Activated CD8-positive, alpha-beta T cell treated with anti-CD3 and anti-CD28 coated beads for 36 hours (primary cell): ENCODE measurements at regions not wholly inside any gene's neighbourhood (a gene's known extent, or its start where the extent isn't known, plus 50 kb on each side); places are given as distances from the start of the nearest gene placed in this dataset.

Experiments used
- ATAC-seq: fragments of 200-7000 bp; cut with Tn5 transposase; one replicate; pipeline ENCODE4 v1.10.0; 2021; ENCODE audit warnings: mild to moderate bottlenecking, moderate library complexity
- CTCF ChIA-PET: fragments of 350-600 bp; sonication (Branson Sonifier 250); formaldehyde crosslinking; loops from one replicate; lab custom pipeline; 2021; ENCODE audit warnings: antibody characterized with exemption; lab: Charles Lee
- POLR2A ChIA-PET: fragments of 350-600 bp; sonication (Branson Sonifier 250); formaldehyde crosslinking; loops from one replicate; lab custom pipeline; 2021; ENCODE audit warnings: antibody characterized with exemption; lab: Charles Lee
- DNase-seq: peaks from one replicate; pipeline ENCODE4 v3.0.0-alpha.2; 2020
- H3K27ac Mint-ChIP-seq: one replicate; pipeline ENCODE4 v1.8.0; 2021; ENCODE audit warnings: mild to moderate bottlenecking, mixed read lengths
- H3K27me3 Mint-ChIP-seq: one replicate; pipeline ENCODE4 v1.8.0; 2021; ENCODE audit warnings: mixed read lengths
- H3K36me3 Mint-ChIP-seq: one replicate; pipeline ENCODE4 v1.8.0; 2021; ENCODE audit warnings: low read depth, mixed read lengths
- H3K4me1 Mint-ChIP-seq: one replicate; pipeline ENCODE4 v1.8.0; 2021; ENCODE audit warnings: low read depth, mixed read lengths
- H3K4me3 Mint-ChIP-seq: one replicate; pipeline ENCODE4 v1.8.0; 2021; ENCODE audit warnings: mild to moderate bottlenecking, moderate library complexity, mixed read lengths
- H3K9me3 Mint-ChIP-seq: one replicate; pipeline ENCODE4 v1.8.0; 2021; ENCODE audit warnings: mixed read lengths
- intact Hi-C: fragments of 100-400 bp; cut with micrococcal nuclease; formaldehyde crosslinking; loops from one replicate; pipeline ENCODE4 v1.10.0; 2022
- TF ChIP-seq, protein P1 (sequence below): fragments of 200-600 bp; IDR thresholded peaks from one replicate; pipeline ENCODE4 v1.8.0; 2022; ENCODE audit warnings: antibody characterized with exemption, mild to moderate bottlenecking

GRCh38 chr12:64997858-64998257 lies 123.2 kb downstream of the WIF1 start:
- no peaks in the 10 kb centered on the region for H3K4me1 Mint-ChIP-seq
- TF ChIP-seq, protein P1, sequence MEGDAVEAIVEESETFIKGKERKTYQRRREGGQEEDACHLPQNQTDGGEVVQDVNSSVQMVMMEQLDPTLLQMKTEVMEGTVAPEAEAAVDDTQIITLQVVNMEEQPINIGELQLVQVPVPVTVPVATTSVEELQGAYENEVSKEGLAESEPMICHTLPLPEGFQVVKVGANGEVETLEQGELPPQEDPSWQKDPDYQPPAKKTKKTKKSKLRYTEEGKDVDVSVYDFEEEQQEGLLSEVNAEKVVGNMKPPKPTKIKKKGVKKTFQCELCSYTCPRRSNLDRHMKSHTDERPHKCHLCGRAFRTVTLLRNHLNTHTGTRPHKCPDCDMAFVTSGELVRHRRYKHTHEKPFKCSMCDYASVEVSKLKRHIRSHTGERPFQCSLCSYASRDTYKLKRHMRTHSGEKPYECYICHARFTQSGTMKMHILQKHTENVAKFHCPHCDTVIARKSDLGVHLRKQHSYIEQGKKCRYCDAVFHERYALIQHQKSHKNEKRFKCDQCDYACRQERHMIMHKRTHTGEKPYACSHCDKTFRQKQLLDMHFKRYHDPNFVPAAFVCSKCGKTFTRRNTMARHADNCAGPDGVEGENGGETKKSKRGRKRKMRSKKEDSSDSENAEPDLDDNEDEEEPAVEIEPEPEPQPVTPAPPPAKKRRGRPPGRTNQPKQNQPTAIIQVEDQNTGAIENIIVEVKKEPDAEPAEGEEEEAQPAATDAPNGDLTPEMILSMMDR, result no peak
- no peak for ATAC-seq

GRCh38 chr12:64998371-64999147 lies 122.5 kb downstream of the WIF1 start:
- Mint-ChIP-seq H3K27ac (no peak overlapping the region), H3K36me3 (no peaks in the 10 kb centered on the region), H3K9me3 (no peaks in the 10 kb centered on the region), H3K4me3 (no peak overlapping the region), H3K27me3 (peaks cover 28% of the 10 kb centered on the region), H3K4me1 (no peaks in the 10 kb centered on the region)
- no peak for ATAC-seq
- TF ChIP-seq, protein P1, result no peak
- ChIA-PET POLR2A (no interaction called here), CTCF (no interaction called here)
- intact Hi-C loops, result no loop called here
- DNase-seq, result no peak

More at GRCh38 chr12:64997858-64998257, 123.2 kb downstream of the WIF1 start:
- intact Hi-C loops, result no loop called here
- Mint-ChIP-seq H3K27ac (no peak overlapping the region), H3K36me3 (no peaks in the 10 kb centered on the region), H3K9me3 (no peaks in the 10 kb centered on the region), H3K27me3 (peaks cover 26% of the 10 kb centered on the region), H3K4me3 (no peak overlapping the region)
- POLR2A ChIA-PET, result no interaction called here
- CTCF ChIA-PET, result no interaction called here
- DNase-seq, result no peak

GRCh38 chr12:64999148-64999425 lies 122.0 kb downstream of the WIF1 start:
- intact Hi-C loops, result no loop called here
- Mint-ChIP-seq H3K27me3 (peaks cover 30% of the 10 kb centered on the region), H3K4me1 (no peaks in the 10 kb centered on the region), H3K4me3 (no peak overlapping the region), H3K9me3 (no peaks in the 10 kb centered on the region), H3K36me3 (no peaks in the 10 kb centered on the region), H3K27ac (no peak overlapping the region)
- ATAC-seq, result no peak
- ChIA-PET CTCF (no interaction called here), POLR2A (no interaction called here)
- TF ChIP-seq, protein P1, result no peak
- DNase-seq, result no peak
